ENCODE measurements at regions not wholly inside any gene's neighbourhood (a gene's known extent, or its start where the extent isn't known, plus 50 kb on each side); places are given as distances from the start of the nearest gene placed in this dataset.

GRCh38 chr6:93992976-93993375 is 573.6 kb upstream of the EPHA7 start:
- no peak for TF ChIP-seq CTCF (IDR thresholded peaks at IDR 0.05)
- no peak for TF ChIP-seq POLR2A (IDR thresholded peaks at IDR 0.05)

Measured in thyroid gland (tissue), 4 donors.